HG03196 (cell line): ENCODE measurements at regions not wholly inside any gene's neighbourhood (a gene's known extent, or its start where the extent isn't known, plus 50 kb on each side); places are given as distances from the start of the nearest gene placed in this dataset.

Source experiments
- ATAC-seq: cut with Tn5 transposase; IDR thresholded peaks from one replicate; pipeline ENCODE4 v1.9.1; 2021; ENCODE audit not compliant: unreplicated experiment

- ATAC-seq = no peak
These were observed 50.5 kb upstream of the PRDM1 start for GRCh38 chr6:106035655-106036054.

GRCh38 chr6:106033806-106034205 lies 52.3 kb upstream of the PRDM1 start:
- ATAC-seq = no peak

GRCh38 chr6:106027758-106028157 lies 58.4 kb upstream of the PRDM1 start:
- no peak for ATAC-seq

GRCh38 chr6:106026748-106027715 lies 59.1 kb upstream of the PRDM1 start:
- ATAC-seq = no peak

- ATAC-seq = no peak
These were observed 60.5 kb upstream of the PRDM1 start for GRCh38 chr6:106025655-106026054.

GRCh38 chr6:106022801-106023200 lies 63.3 kb upstream of the PRDM1 start:
- no peak for ATAC-seq

- no peak for ATAC-seq
These were observed 68.7 kb upstream of the PRDM1 start for GRCh38 chr6:106017454-106017853.

GRCh38 chr6:106014955-106015354 lies 71.2 kb upstream of the PRDM1 start:
- ATAC-seq = no peak

GRCh38 chr6:106011476-106011875 lies 74.7 kb upstream of the PRDM1 start:
- ATAC-seq = no peak

- no peak for ATAC-seq
These were observed 80.2 kb upstream of the PRDM1 start for GRCh38 chr6:106005954-106006353.

GRCh38 chr6:106005013-106005412 lies 81.1 kb upstream of the PRDM1 start:
- no peak for ATAC-seq

- ATAC-seq = no peak
These were observed 82.7 kb upstream of the PRDM1 start for GRCh38 chr6:106003268-106003987.

- ATAC-seq = no peak
These were observed 84.1 kb upstream of the PRDM1 start for GRCh38 chr6:106002005-106002404.

- no peak for ATAC-seq
These were observed 85.2 kb upstream of the PRDM1 start for GRCh38 chr6:106000935-106001334.

GRCh38 chr6:105997482-105997881 lies 88.7 kb upstream of the PRDM1 start:
- no peak for ATAC-seq

- no peak for ATAC-seq
These were observed 90.7 kb upstream of the PRDM1 start for GRCh38 chr6:105995391-105995865.

GRCh38 chr6:105994591-105995390 lies 91.3 kb upstream of the PRDM1 start:
- ATAC-seq = no peak

- no peak for ATAC-seq
These were observed 92.0 kb upstream of the PRDM1 start for GRCh38 chr6:105994118-105994590.

GRCh38 chr6:105993341-105994117 lies 92.6 kb upstream of the PRDM1 start:
- ATAC-seq = no peak

- peak; percentile 84 for ATAC-seq
These were observed 93.7 kb upstream of the PRDM1 start for GRCh38 chr6:105992315-105992961.
